ENCODE measurements at regions not wholly inside any gene's neighbourhood (a gene's known extent, or its start where the extent isn't known, plus 50 kb on each side); places are given as distances from the start of the nearest gene placed in this dataset.

DNA sequence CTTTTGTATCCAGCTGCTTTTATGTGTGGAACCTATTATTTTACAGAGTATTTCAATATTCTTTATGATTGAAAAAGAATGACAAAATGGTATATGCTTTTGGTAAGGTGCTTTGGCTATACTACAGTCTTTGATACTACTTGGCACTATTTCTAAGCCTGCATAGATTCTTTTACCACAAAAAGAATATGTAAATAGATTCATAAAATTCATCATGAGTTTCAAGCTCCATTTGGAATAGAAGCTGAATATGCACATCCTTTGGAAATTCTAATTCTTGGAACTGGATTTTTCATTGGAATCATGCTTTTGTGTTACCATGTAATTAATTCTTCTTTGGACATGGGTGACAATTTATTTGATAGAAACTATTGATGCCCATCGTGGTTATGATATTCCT, 60.2 kb upstream of the SYTL5 start:
- Histone ChIP-seq H3K4me3 (IDR thresholded peaks at IDR 0.05; ENCODE audit: insufficient read depth, low read depth, low read length) (no peak overlapping the region), H3K36me3 (ENCODE audit: insufficient read depth) (no peaks in the 10 kb centered on the region), H2AFZ (ENCODE audit: low read depth) (no peak overlapping the region), H3K79me2 (ENCODE audit: insufficient read depth, low read depth) (no peaks in the 10 kb centered on the region), H3K9ac (no peak overlapping the region), H3K27me3 (ENCODE audit: insufficient read depth, low read depth) (no peaks in the 10 kb centered on the region), H4K20me1 (ENCODE audit: insufficient read depth) (no peaks in the 10 kb centered on the region), H3K4me2 (no peak overlapping the region), H3K4me1 (ENCODE audit: low read depth, poor library complexity, severe bottlenecking) (no peaks in the 10 kb centered on the region), H3K27ac (no peak overlapping the region)
- TF ChIP-seq, protein P1, sequence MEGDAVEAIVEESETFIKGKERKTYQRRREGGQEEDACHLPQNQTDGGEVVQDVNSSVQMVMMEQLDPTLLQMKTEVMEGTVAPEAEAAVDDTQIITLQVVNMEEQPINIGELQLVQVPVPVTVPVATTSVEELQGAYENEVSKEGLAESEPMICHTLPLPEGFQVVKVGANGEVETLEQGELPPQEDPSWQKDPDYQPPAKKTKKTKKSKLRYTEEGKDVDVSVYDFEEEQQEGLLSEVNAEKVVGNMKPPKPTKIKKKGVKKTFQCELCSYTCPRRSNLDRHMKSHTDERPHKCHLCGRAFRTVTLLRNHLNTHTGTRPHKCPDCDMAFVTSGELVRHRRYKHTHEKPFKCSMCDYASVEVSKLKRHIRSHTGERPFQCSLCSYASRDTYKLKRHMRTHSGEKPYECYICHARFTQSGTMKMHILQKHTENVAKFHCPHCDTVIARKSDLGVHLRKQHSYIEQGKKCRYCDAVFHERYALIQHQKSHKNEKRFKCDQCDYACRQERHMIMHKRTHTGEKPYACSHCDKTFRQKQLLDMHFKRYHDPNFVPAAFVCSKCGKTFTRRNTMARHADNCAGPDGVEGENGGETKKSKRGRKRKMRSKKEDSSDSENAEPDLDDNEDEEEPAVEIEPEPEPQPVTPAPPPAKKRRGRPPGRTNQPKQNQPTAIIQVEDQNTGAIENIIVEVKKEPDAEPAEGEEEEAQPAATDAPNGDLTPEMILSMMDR (conservative IDR thresholded peaks at IDR 0.05; ENCODE audit: low read depth, low read length): no peak

DNA sequence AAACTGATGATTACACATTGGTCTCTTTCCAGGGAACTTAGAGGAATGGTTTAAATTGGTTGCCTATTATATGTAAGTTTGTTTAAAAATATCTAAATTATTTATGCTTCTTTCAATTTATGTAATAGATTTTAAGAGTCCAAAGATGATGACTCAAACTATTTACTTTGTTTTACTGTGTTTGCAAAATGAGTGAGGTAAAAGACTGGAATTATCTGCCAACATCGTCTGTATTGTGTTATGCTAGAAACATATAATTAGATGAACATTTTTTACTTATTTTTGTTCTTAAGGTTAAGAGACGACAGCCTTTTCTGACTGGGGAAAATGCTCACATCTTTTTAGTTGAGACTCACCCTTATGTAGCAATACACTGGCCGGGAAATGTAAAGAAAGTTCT, 51.1 kb upstream of the SYTL5 start:
- TF ChIP-seq, protein P1 (conservative IDR thresholded peaks at IDR 0.05; ENCODE audit: low read depth, low read length): no peak
- H3K36me3 ChIP-seq (ENCODE audit: insufficient read depth): no peaks in the 10 kb centered on the region
- no peaks in the 10 kb centered on the region for H3K4me1 ChIP-seq (ENCODE audit: low read depth, poor library complexity, severe bottlenecking)
- no peaks in the 10 kb centered on the region for H4K20me1 ChIP-seq (ENCODE audit: insufficient read depth)
- no peak overlapping the region for H2AFZ ChIP-seq (ENCODE audit: low read depth)
- H3K4me2 ChIP-seq: no peak overlapping the region
- no peaks in the 10 kb centered on the region for H3K27me3 ChIP-seq (ENCODE audit: insufficient read depth, low read depth)
- H3K4me3 ChIP-seq (IDR thresholded peaks at IDR 0.05; ENCODE audit: insufficient read depth, low read depth, low read length): no peak overlapping the region
- no peak overlapping the region for H3K9ac ChIP-seq
- H3K79me2 ChIP-seq (ENCODE audit: insufficient read depth, low read depth): no peaks in the 10 kb centered on the region
- H3K27ac ChIP-seq: no peak overlapping the region

DNA sequence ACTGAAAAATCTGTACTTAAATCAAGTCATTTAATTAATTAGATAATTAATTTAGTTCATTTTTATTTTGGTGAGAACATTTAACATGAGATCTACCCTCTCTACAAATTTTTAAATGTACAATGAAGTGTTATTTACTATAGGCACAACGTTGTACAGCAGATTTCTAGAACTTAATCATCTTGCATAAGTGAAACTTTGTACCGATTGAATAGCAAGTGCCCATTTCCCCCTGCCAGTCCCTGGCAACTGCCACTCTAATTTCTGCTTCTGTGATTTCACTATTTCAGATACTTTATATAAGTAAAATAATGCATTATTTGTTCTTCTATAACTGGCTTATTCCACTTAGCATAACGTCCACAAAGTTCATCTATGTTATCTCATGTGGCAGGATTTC, 50.1 kb upstream of the SYTL5 start:
- Histone ChIP-seq H2AFZ (ENCODE audit: low read depth) (no peak overlapping the region), H3K36me3 (ENCODE audit: insufficient read depth) (no peaks in the 10 kb centered on the region), H4K20me1 (ENCODE audit: insufficient read depth) (no peaks in the 10 kb centered on the region), H3K4me3 (IDR thresholded peaks at IDR 0.05; ENCODE audit: insufficient read depth, low read depth, low read length) (no peak overlapping the region), H3K27me3 (ENCODE audit: insufficient read depth, low read depth) (no peaks in the 10 kb centered on the region), H3K4me1 (ENCODE audit: low read depth, poor library complexity, severe bottlenecking) (no peaks in the 10 kb centered on the region), H3K4me2 (no peak overlapping the region), H3K27ac (no peak overlapping the region), H3K9ac (no peak overlapping the region), H3K79me2 (ENCODE audit: insufficient read depth, low read depth) (no peaks in the 10 kb centered on the region)
- TF ChIP-seq, protein P1 (conservative IDR thresholded peaks at IDR 0.05; ENCODE audit: low read depth, low read length): no peak

Measured in KMS-11 (cell line).